GM18907 (cell line): ENCODE measurements at regions not wholly inside any gene's neighbourhood (a gene's known extent, or its start where the extent isn't known, plus 50 kb on each side); places are given as distances from the start of the nearest gene placed in this dataset.

Experiments used
- ATAC-seq: cut with Tn5 transposase; IDR thresholded peaks from one replicate; pipeline ENCODE4 v1.9.1; 2021; ENCODE audit warnings: mild to moderate bottlenecking, moderate library complexity; ENCODE audit not compliant: unreplicated experiment

DNA sequence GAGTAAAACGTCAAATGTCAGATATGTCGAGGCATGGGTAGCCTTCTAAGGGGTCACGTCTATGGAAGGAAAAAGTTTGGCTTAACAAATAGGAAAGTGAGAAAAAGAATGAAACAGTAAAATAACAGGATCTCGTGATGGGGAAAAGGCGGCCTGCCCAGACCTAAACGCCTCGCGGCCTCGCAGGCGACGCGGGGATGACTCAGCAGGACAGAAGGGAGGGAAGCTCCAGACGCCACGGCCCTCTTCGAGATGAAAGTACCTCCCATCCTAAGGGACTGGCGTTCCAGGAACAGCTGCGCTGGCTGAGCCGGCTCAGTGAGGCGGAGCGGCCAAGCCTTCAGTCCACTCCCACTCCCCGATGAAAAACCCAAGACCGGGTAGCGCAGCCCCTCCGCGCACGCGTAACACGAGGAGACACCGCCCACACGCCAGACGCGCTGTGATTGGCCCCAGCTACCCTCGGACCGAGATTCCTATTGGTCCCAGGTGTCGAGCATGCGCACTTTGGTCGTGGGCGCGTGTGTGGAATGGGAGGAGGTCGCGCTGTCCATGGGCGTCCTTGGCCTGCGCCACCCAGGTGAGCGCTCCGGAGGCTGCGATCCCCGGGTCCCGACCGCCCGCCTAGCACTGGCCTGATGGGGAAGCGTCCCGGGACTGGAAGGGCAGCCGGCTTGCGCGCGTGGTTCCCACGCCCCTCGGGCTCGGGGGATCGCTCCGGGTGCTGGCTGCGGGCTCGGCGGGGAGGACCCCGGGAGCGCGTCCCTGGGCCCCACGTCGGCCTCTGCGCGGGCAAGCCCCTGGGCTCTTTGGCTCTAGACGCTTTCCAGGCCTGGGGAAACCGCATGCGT lies 588.5 kb downstream of the MTRR start:
- peak; percentile 94 for ATAC-seq

DNA sequence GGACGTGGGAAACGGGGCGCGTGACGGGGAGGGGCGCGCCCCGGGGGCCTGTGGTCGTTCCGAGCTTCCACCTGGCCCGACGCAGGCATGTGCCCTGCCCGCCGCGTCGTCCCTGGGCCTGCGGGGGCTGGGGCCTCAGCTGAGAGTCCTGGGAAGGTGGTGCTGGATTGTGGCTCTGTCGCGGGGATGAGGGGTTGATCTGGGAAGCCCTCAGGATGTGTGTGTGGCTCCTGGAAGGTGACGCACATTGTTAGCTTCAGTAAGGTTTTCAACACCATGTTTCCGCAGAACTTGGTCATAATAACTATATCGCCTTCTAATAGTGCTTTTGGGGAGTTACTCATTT lies 589.1 kb downstream of the MTRR start:
- peak; percentile 24 for ATAC-seq

DNA sequence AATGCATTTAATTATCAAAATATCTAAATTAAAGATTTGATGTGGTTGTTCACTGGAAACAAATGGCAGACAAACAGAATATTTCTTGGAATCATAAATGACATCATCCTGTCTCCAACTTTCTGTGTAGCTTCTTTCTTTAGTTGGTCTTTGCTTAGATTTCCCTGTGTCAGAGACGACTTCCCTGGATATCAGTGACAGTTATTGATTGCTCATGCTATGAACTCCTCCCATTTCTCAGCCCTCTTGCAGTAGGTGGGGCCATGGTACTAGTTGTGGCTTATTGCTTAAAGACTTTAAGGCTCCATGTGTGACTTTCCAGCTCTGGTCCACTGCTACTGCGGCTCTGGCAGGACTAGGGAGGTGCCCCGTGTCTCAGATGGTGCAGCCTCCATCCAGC lies 592.6 kb downstream of the MTRR start:
- no peak for ATAC-seq

DNA sequence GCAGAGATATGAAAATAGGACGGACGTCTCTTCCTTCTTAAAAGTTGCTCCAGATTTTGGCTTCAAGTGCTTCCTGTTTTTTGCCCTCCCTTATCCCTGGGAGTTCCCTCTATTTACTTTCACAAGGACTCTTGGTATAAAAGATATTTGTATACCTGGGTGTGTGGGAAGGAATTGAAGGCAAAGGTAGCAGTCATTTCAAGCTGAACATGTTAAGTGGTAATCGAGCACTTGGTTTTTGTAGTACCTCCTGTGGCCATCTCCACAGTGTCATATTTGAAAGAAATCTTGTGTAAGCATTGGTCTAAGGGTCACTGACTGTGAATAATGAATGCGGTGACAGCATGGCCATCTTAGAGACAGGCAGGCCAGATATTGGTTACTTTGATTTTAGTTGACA lies 593.6 kb downstream of the MTRR start:
- no peak for ATAC-seq

DNA sequence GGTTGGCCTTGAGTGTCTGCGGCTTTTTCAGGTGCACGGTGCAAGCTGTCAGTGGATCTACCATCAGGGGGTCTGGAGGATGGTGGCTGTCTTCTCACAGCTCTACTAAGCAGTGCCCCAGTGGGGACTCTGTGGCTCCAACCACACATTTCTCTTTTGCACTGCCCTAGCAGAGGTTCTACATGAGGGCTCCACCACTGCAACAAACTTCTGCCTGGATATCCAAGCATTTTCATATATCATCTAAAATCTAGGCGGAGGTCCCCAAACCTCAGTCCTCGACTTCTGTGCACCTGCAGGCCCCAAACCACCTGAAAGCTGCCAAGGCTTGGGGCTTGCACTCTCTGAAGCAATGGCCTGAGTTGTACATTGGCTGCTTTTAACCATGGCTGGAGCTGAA lies 601.5 kb downstream of the MTRR start:
- ATAC-seq: no peak

DNA sequence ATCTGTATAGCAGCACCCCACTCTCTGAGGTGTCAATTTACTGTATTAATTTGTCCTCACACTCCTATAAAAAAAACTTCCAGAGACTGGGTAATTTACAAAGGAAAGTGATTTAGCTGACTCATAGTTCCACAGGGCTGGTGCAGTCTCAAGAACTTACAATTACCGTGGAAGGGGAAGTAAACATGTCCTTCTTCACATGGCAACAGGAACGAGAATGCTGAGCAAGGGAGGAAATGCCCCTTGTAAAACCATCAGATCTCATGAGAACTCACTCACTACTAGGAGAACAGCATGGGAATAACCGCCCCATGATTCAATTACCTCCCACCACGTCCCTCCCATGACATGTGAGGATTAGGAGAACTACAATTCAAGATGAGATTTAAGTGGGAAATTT lies 602.6 kb downstream of the MTRR start:
- no peak for ATAC-seq

DNA sequence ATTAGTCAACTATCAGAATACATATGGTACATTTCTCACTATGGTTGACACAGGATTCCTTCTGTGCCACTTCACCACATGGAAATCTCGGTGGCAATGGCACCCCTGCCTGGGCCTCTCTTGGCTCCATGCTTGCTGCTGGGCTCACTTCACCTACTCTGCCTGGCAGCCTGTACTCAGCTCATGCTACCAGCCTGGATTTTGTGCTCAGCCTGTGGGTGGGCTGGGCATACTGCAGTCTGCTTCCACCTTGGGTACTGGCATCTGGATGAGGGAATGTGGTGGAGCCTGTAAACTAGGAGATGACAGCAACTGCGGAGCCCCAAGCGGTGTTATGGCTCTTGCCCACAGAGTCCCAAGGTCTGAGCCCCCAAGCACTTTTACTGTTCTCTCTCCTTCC lies 604.1 kb downstream of the MTRR start:
- ATAC-seq: no peak

DNA sequence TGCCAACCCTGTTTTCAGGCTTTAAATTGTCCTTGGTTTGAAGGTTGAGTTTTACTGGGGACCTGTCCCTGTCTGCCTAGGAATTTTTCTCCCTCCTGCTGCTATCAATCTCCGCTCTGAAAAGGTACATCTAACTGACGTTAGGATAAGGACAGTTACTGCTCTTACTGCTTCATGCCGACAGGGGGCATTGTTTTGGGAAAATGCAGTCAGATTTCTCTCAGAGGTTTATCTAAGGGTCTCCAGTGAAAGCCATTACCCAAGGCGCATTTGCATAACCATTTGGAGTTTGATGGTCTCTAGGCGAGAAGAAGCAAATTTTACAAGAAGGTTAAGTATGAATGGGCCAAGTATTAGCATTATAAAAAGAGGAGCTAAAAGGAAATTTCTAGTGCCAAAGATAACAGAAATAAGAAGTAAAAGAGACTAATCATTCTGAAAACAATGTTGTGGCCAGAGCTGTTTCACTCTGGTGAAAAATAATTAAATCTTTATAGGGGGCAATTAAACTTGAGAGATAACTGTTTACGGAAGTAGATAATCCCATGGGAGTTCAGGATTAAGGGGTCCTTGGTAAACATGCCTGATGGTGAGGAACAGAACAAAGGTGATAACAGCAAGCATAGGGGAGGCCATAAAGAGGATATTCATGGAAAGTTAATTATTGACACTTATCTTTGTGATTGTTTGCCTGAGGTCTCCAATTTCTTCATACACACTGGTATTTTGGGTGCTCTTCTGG lies 605.0 kb downstream of the MTRR start:
- ATAC-seq: no peak

DNA sequence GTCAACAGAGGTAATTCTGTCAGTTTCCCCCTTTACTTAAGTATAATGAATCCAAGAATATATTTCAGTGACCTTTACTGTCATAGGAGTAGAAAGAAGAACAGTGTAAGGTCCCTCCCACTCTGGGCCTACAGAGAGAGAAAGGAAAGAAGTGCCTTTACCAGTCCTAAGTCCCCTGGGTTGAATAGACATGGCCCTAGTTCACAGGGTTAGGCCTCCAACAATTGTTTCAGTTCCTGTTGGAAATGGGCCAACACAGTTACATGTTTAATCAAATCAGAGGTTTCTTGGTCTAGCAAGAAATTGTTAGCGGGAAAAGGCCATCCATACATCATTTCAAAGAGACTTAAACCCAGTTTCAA lies 605.6 kb downstream of the MTRR start:
- no peak for ATAC-seq

DNA sequence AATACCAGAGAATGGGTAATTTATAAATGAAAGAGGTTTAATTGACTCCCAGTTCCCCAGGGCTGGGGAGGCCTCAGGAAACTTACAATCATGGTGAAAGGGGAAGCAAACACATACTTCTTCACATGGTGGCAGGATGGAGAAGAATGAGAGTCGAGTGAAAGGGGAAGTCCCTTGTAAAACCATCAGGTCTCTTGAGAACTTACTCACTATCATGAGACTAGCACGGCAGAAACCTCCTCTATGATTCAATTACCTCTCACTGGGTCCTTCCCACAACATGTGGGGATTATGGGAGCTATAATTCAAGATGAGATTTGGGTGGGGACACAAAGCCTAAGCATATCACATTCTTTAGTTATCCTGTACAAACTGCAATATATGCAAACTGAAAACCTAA lies 609.4 kb downstream of the MTRR start:
- no peak for ATAC-seq

DNA sequence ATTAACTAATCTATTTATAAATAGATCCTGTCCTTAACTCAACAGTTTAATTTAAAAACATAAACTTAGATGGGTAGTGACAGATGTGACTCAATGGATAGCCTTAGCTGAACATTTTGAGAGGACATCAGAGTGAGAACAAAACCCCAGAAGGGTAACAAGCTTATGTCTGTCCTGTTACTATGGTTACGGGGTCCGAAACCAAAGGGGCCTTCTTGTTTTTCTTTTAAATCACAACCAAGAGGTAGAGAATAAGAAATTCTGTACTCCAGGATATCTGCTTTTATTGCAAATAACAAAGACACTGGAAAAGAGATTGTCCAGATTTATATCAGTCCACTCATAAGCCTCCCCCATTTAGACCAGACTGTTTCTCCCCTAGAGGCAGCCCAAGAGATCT lies 612.1 kb downstream of the MTRR start:
- ATAC-seq: no peak

DNA sequence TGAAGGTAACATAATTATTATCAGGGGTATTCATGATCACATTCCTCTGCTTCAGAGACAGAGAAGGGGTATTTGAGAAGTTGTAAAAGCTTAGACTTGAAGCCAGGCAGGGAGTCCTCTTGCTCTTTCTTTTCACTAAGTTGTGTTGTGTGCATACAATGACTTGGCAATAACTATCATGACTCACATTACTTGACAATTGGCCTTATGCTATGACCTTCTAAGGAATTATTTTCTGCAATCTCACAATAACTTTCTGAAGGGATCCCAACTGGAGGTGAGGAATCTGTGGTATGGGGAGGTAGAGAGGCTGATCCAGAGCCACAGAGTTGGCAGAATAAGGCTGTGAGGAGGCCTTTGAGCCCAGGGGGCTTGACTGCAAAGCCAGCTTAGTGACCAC lies 622.3 kb downstream of the MTRR start:
- no peak for ATAC-seq

DNA sequence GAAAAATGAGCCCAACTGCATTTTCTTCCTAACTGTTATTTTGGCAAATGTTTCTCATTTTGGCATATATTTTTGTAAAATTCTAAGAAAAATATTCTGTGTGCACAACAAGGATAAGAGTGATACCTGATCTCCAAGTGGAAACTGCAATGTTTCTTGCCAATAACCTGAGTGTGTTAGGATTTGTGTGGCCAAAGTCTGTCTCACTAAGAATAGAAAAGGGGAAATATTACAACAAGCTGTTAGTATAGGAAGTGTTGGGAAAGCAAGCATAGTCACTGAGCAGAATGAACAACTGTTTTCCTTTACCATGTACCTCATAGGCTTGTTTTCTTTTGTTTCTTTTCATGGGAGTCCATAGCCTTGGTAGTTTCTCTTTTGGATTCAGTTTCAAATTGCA lies 624.2 kb downstream of the MTRR start:
- ATAC-seq: no peak

DNA sequence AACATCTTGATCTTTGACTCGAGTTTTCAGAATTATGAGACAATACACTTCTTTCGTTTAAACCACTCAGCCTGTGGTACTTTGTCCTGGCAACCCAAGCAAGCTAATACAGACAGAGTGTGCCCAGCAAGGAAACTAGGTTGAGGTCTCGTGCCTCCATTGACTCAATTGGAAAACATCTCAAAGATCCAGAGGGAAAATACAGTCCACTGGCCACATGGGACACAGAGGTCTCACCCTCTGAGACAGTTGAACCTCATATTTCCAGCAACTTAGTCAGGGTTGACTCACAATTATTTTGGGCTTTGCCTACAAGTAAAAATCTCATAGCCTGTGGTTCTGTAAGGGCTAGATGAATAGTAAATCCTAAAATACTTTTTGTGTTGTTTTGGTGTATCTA lies 631.5 kb downstream of the MTRR start:
- no peak for ATAC-seq

DNA sequence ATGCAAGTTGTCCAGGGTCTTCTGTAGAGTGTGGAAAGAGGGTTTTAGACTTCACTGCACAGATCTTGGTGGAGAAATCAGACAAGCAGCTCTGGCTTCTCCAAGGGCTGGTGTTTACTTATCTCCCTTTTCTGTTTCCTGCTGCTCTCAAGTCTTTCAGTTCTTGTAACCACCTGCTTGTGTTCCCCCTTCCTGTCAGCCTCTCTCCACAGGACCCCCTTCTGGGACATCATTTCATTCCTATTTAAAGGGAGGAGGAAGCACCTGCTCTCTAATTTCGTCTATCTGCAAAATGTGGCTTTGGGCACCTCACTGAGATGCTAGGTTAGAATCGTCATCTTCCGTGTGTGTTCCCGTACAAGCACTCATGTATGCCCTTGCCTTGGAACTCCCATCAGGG lies 636.2 kb downstream of the MTRR start:
- ATAC-seq: no peak

DNA sequence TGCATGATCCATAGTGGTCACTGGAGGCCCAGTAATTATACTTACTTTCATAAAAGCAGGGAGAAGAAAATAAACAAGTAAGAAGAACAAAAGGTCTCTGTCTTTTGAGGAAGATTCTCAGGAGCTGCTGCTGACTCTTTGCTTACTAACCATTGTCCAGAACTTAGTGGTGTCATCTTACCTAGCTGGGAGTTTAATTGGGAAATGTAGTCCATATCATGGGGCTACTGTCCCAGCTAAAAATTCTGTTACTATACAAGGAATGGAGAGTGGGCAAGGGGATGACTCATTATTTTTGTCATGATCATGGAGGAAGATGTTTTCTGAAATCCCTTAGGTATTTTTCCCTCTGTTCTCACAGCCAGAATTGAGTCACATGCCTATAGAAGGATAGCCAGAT lies 639.3 kb downstream of the MTRR start:
- no peak for ATAC-seq

DNA sequence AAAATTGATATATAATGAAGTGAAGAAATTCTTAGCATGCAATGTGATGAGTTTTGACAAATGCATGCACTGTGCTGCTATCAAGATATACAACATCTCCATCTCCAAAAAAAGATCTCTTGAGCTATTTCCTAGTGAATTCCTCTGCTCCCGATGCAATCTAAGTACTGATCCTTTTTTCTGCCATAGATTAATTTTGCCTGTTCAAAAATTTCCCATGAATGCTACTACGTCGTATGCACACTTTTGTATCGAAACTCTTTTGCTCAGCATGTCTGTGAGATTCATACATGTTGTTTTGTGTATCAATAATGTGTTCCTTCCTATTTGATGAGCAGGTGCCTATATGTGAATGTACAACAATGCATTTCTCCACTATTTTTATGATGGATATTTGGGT lies 647.4 kb downstream of the MTRR start:
- no peak for ATAC-seq

DNA sequence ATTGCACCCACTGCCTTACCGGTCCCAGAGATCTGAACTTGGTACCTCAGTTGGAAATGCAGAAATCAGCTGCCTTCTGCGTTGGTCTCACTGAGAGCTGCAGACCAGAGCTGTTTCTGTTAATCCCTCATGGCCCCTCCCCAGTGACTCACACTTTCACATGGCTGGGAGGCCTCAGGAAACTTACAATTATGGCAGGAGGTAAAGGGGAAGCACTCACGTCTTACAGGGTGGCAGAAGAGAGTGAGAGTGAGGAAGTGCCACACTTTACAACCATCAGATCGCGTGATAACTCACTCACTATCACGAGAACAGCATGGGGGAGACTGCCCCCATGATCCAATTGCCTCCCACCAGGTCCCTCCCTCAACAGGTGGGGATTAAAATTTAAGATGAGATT lies 648.5 kb downstream of the MTRR start:
- ATAC-seq: no peak

DNA sequence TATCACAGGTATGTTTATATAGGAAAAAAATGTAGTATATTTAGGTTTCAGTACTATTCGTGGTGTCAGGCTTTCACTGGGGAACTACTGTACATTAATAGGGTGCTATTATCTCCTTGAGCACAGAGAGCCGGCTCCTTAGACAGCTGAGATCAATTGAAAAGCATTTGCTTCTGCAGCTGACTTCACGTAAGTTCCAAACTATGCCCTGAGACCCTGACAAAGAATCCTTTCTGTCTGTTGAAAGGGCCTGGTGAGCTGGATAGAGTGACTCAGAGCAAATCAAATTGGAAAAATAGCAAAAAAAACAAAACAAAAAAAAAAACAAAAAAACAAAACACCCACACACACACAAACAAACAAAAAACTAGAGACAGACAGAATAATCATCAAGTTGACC lies 652.0 kb downstream of the MTRR start:
- ATAC-seq: no peak

DNA sequence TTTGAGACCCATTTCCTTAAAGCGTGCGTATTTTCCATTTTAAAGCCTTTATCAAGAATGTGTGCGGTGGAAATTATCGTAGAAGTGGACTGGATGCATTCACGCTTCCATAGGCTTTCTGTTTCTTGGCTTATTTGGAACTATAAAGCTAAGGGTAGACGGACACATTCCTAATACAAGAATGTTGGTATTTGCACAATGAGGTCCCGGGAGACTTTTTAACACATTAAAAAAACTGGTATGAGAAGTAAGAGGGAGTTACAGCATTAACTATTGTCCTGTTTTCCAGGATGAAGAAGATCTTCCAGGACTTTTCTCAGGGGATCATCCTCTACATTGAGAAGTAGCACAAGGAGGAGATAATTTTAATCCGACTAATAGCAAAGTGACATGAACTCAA lies 653.0 kb downstream of the MTRR start:
- no peak for ATAC-seq

DNA sequence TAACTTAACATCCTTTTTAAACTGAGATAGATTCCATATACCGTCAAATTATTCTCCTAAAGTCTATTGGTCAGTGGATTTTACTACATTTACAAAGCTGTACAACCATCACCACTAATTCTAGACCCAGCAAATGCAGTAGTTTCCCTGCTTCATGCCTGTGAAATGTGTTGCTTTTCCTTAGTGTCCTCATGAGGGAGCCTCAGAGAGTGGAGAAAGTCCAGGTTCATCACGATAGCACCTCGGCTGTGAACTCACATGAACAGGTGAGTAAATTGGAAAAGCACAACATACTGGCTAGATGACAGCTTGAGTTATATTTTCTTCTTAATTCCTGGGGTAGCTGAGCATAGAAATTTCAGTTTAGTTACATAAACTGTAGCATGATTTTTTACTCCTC lies 653.7 kb downstream of the MTRR start:
- no peak for ATAC-seq

DNA sequence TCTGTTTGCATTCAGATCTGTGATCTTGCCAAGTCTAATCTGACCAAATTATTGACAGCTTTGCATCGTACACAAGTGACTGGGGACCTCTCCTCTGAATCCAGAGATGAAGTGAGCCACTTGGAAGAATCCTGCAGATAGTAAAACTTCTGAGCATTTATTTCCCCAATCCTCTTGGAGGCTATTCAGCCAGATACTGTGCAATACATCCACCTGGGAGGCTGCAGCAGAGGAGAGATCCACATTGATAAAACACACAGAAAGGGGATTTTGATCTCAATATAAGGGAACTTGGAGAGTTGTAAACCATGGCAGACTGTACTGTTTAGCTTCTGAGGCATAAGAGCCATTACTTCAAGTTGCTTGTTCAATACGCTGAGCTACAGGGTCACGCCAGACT lies 654.6 kb downstream of the MTRR start:
- no peak for ATAC-seq

DNA sequence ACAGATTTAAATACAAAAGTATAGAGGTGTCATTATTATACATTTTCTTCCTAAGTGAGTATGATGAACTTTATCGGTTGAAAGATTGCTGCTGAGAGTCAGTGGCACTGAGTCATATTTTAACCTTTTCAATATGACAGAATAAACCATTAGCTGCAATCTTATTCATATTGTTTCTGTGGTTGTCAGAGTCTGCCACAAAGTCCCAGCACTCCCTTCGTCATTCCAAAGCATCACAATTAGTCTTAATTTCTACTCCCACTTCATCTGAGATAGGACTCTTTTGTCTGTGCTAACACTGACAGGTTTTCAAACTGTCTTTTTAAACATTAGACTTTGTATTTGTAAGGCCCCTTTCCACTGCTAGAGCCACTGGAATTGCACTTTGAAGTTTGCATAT lies 656.9 kb downstream of the MTRR start:
- ATAC-seq: no peak
